Chondrocyte (in vitro differentiated cells): ENCODE measurements at regions not wholly inside any gene's neighbourhood (a gene's known extent, or its start where the extent isn't known, plus 50 kb on each side); places are given as distances from the start of the nearest gene placed in this dataset.

Source experiments
- DNase-seq: peaks from one replicate; pipeline ENCODE4 v3.0.0; 2021; ENCODE audit warnings: mixed read lengths, low spot score
- H3K27ac Mint-ChIP-seq: one replicate; pipeline ENCODE4 v1.8.0; 2021; ENCODE audit warnings: mild to moderate bottlenecking, moderate library complexity, mixed read lengths; ENCODE audit not compliant: unreplicated experiment
- H3K27me3 Mint-ChIP-seq: 2 replicates; pipeline ENCODE4 v1.8.0; 2021; ENCODE audit warnings: low read depth, mixed read lengths
- H3K36me3 Mint-ChIP-seq: 2 replicates; pipeline ENCODE4 v1.8.0; 2021; ENCODE audit warnings: low read depth, mixed read lengths
- H3K4me1 Mint-ChIP-seq: 2 replicates; pipeline ENCODE4 v1.8.0; 2021; ENCODE audit warnings: low read depth, mild to moderate bottlenecking, mixed read lengths
- H3K4me3 Mint-ChIP-seq: one replicate; pipeline ENCODE4 v1.8.0; 2021; ENCODE audit warnings: mild to moderate bottlenecking, moderate library complexity, mixed read lengths; ENCODE audit not compliant: unreplicated experiment
- H3K9me3 Mint-ChIP-seq: 2 replicates; pipeline ENCODE4 v1.8.0; 2021; ENCODE audit warnings: low read depth, mixed read lengths
- CTCF ChIP-seq: fragments of 200-600 bp; sonication (generic); IDR thresholded peaks from 2 replicates; pipeline ENCODE4 v1.5.0; 2021; ENCODE audit warnings: antibody characterized with exemption, mild to moderate bottlenecking, moderate library complexity

- TF ChIP-seq CTCF, result no peak
- DNase-seq, result no peak
- Mint-ChIP-seq H3K4me3 (no peak overlapping the region), H3K4me1 (peaks cover 8% of the 10 kb centered on the region), H3K36me3 (no peaks in the 10 kb centered on the region), H3K27ac (no peak overlapping the region), H3K9me3 (no peaks in the 10 kb centered on the region), H3K27me3 (peaks cover 2% of the 10 kb centered on the region)
These were observed 617.4 kb downstream of the CENPC start for GRCh38 chr4:66927937-66928336.

GRCh38 chr4:66926687-66927086 lies 618.6 kb downstream of the CENPC start:
- Mint-ChIP-seq H3K4me3 (no peak overlapping the region), H3K36me3 (no peaks in the 10 kb centered on the region), H3K9me3 (no peaks in the 10 kb centered on the region), H3K27ac (no peak overlapping the region), H3K27me3 (peaks cover 2% of the 10 kb centered on the region), H3K4me1 (peaks cover 9% of the 10 kb centered on the region)
- DNase-seq, result no peak
- TF ChIP-seq CTCF, result no peak

GRCh38 chr4:66923081-66923865 lies 622.0 kb downstream of the CENPC start:
- no peak for DNase-seq
- Mint-ChIP-seq H3K4me1 (peaks cover 26% of the 10 kb centered on the region), H3K9me3 (no peaks in the 10 kb centered on the region)

GRCh38 chr4:66921433-66921832 lies 623.9 kb downstream of the CENPC start:
- H3K36me3 Mint-ChIP-seq, result no peaks in the 10 kb centered on the region
- no peaks in the 10 kb centered on the region for H3K9me3 Mint-ChIP-seq
- no peaks in the 10 kb centered on the region for H3K27me3 Mint-ChIP-seq
- no peak for DNase-seq
- peaks cover 26% of the 10 kb centered on the region for H3K4me1 Mint-ChIP-seq
- no peak overlapping the region for H3K4me3 Mint-ChIP-seq
- no peak overlapping the region for H3K27ac Mint-ChIP-seq
- TF ChIP-seq CTCF, result no peak

More at GRCh38 chr4:66923081-66923865, 622.0 kb downstream of the CENPC start:
- Mint-ChIP-seq H3K27me3 (no peaks in the 10 kb centered on the region), H3K27ac (no peak overlapping the region), H3K4me3 (no peak overlapping the region), H3K36me3 (no peaks in the 10 kb centered on the region)
- TF ChIP-seq CTCF, result no peak

GRCh38 chr4:66920514-66920913 lies 624.8 kb downstream of the CENPC start:
- Mint-ChIP-seq H3K27ac (no peak overlapping the region), H3K9me3 (peaks cover 2% of the 10 kb centered on the region), H3K4me1 (peaks cover 26% of the 10 kb centered on the region), H3K4me3 (no peak overlapping the region), H3K36me3 (no peaks in the 10 kb centered on the region), H3K27me3 (no peaks in the 10 kb centered on the region)
- DNase-seq, result no peak
- TF ChIP-seq CTCF, result no peak
